Ishikawa (cell line): ENCODE measurements at regions not wholly inside any gene's neighbourhood (a gene's known extent, or its start where the extent isn't known, plus 50 kb on each side); places are given as distances from the start of the nearest gene placed in this dataset.

Experiments
- CREB1 ChIP-seq: IDR thresholded peaks from 2 replicates; pipeline ENCODE4 v1.6.1; 2012; ENCODE audit warnings: low read depth
- EP300 ChIP-seq: IDR thresholded peaks from 2 replicates; pipeline ENCODE4 v1.6.1; 2012; ENCODE audit warnings: borderline replicate concordance
- FOXM1 ChIP-seq: IDR thresholded peaks from 2 replicates; pipeline ENCODE4 v1.6.1; 2012; ENCODE audit warnings: low read depth, borderline replicate concordance
- YY1 ChIP-seq: IDR thresholded peaks from 2 replicates; pipeline ENCODE4 v1.6.1; 2012; ENCODE audit warnings: low read depth

DNA sequence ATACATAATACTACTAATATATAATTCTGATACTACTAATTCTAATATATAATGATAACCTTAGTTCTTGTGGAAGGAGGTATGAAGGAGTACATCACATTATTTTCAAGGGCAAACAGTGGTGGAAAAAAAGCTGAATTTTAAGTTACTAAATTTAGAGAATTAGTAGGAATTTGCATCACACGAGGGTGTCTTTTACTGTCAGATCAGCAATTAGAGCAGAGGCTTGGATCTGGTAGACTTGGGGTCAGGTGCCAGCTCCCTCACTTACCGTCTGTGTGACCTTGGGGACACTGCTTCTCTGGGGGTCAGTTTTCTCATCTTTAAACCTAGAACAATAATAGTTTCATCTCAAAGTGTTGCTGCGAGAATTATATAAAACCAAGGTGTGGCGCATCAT is 114.1 kb upstream of the NEDD4L start:
- TF ChIP-seq FOXM1 (no peak), CREB1 (no peak), EP300 (no peak), YY1 (no peak)
